Colon (tissue), 2 donors: ENCODE measurements at regions not wholly inside any gene's neighbourhood (a gene's known extent, or its start where the extent isn't known, plus 50 kb on each side); places are given as distances from the start of the nearest gene placed in this dataset.

Experiments
- FAIRE-seq: peaks from 2 replicates; lab custom pipeline; 2012; peaks lifted over from hg19 to GRCh38; lab: Jason Lieb, UNC
- donor health status: control.
- donor health status: control.

DNA sequence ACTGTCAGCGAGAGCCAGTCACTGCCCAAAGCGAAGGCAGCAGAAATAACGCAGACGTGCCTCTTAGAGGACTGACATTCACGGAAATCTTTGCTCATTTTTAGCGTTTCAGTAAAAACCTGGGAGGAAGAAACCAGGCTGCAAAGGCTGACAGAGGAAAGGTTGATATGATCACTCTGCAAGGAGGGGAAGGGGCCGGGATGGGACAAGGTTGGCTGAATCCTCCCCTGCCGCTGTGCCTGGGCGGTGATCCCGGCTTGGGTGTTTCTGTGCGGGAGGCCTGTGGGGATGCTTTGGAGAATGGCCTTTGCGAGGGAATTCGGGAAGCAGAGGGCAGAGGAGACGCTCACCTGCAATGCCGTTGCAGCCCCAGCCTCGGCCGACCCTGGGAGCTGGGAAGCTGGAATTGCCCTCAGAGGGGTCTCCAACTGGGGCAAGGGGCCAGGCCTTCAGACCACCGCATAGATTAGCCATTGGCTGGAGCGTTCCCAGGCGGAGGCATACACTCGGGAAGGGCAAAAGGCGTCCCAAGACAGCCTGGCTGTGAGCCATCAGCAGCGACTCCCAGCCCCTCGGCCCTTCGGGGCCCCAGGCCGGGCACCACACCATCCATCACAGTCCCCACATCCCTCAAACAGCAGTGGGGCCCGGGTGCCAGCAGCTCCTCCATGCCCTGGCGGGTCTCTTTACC is 111.7 kb upstream of the GPC1 start:
- no peak for FAIRE-seq

- FAIRE-seq, result no peak
Observed at GRCh38 chr2:240324312-240325015, 111.0 kb upstream of the GPC1 start.

GRCh38 chr2:240325016-240326007 is 110.2 kb upstream of the GPC1 start:
- no peak for FAIRE-seq

- no peak for FAIRE-seq
Observed at GRCh38 chr2:240326246-240326645, 109.2 kb upstream of the GPC1 start.

GRCh38 chr2:240326886-240327285 is 108.6 kb upstream of the GPC1 start:
- no peak for FAIRE-seq

- no peak for FAIRE-seq
Observed at GRCh38 chr2:240327566-240327965, 107.9 kb upstream of the GPC1 start.

DNA sequence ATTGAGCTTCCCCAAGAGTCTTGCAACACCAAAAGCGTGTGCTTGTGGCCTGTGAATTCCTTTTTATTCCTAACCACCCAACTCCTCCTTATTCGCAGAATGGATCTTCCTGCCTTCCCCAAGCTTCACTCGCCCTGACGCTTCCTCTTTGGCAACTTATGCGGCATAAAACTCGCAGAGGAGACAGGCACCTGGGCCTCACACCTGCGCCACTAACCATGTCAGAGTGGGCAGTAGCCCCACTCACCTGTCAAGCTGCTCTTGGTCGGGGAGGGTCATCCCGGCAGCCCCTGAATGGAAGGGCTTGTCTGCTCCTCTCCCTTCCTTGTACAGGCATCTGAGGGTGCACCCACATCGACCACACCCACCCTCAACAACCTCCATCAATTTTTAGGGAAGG is 106.9 kb upstream of the GPC1 start:
- FAIRE-seq, result no peak

- no peak for FAIRE-seq
Observed at GRCh38 chr2:240329116-240329665, 106.3 kb upstream of the GPC1 start.

DNA sequence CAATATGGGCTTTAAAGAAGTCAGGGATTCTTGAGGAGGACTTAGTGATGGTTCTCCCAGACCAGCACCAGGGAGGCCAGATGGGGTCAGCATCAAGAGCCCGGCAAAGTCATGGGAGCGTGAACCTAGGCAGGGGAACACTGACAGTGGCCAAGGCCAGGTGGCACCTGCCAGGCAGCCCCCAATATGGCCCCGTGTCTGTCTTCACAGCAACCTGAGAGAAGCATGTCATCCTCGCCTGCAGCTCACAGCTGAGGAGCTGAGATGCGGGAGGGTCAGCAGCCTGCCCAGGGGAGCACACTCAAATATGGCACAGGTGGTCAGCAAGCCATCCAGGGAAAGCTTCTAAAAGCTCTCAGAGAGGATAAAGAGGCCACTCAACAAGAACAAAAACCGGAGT is 105.7 kb upstream of the GPC1 start:
- no peak for FAIRE-seq

DNA sequence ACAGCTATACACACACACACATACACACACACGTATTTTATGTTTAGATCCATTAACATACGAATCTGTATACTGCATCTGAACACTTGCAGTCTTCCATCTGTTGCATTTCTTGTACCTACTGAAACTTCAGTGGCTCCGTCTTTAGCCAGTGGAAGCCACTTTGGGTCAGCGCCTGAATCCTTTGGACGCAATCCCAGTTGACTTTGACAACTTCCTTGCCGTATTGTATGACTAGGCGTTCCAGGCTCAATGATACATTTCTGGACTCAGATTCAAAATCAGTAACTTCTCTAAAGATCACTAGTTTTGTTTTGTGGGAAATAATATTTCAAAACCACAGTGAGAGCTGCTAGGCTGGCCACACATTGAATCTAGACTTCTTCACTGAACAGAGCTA is 101.5 kb upstream of the GPC1 start:
- FAIRE-seq, result no peak

GRCh38 chr2:240335061-240335460 is 100.4 kb upstream of the GPC1 start:
- FAIRE-seq, result no peak

GRCh38 chr2:240336820-240337427 is 98.5 kb upstream of the GPC1 start:
- no peak for FAIRE-seq

DNA sequence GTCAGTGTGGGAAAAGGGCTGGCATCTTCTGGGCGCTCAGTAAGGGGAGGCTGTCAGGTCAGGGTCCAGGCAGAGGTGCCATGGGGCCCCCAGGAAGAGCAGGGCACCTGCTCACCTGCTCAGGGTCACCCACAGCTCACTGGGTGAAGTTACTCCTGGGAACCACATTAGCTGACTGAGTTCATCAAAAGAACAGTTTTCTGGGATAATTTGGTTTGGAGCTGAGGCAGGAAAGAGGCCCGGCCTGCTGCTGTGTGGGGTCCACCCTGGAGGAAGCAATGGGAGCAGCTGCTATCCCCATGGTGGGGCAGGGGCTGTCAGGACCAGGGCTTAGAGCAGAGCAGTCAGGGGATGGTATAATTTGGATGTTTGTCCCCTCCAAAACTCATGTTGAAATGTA is 97.2 kb upstream of the GPC1 start:
- no peak for FAIRE-seq

GRCh38 chr2:240339411-240340360 is 95.8 kb upstream of the GPC1 start:
- FAIRE-seq, result no peak

DNA sequence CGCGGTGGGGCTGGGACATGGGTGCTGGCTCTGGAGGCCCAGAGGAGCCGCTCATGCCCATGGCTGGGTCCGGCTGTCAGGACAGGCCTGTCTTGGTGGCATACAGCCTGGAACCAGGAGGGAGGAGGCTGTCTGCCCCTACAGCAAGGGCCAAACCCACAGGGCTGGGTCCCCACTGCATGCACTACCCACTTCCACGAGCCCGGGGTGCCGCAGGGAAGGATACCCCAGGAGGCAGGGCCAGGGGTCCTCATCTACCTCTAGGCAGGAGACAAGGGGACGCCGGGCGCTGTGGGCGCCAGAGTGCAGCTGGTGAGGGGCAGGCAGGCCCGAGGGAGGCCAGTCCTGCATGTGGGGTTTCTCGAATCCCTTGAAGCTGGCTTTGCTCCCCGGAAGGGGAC is 95.1 kb upstream of the GPC1 start:
- no peak for FAIRE-seq

- no peak for FAIRE-seq
Observed at GRCh38 chr2:240341064-240341463, 94.4 kb upstream of the GPC1 start.

GRCh38 chr2:240343548-240343947 is 91.9 kb upstream of the GPC1 start:
- FAIRE-seq, result no peak

DNA sequence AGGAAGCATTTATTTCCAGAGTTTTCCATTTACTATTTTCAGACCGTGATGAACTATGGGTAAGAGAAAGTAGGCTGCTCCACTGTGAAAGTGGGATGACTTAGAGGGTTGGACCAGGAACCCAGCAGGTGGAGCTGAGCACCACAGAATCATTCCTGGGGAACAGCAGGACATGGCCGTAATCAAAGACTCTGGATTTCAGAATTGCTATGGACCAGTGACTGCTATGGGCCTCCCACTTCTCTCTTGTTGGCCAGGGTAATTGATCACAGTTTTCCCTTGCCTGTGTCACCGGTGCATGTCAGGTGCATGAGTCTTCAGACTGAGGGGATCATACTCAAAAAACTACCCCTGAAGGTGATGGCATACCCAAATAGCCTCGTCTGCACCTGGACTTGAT is 90.6 kb upstream of the GPC1 start:
- no peak for FAIRE-seq

- no peak for FAIRE-seq
Observed at GRCh38 chr2:240346015-240346752, 89.3 kb upstream of the GPC1 start.

DNA sequence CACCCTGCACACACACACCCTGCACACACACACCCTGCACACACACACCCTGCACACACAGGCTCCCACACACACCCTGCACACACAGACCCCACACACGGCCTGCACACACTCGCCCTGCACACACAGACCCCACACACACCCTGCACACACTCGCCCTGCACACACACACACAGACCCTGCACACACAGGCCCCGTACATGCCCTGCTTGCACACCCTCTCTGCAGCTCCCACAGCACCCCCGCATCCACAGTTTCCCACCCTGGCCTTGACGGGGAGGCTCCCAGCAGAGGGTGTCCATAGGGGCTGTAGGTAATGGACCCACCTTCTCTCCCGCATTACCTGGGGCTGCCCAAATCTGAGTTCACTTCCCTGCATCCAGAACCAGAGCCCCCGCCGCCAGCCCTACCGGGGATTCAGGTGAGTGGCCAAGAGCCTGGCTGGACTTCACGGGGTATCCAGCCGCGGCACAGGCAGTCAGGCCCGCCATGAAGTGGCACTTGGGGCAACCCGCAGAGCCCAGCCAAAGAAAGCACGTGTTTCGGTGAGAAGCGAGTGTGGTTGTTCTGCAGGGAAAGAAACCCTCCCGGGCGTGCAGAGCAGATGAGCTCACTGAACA is 88.6 kb upstream of the GPC1 start:
- no peak for FAIRE-seq
